GM12864 (cell line): ENCODE measurements at regions not wholly inside any gene's neighbourhood (a gene's known extent, or its start where the extent isn't known, plus 50 kb on each side); places are given as distances from the start of the nearest gene placed in this dataset.

Experiments used
- DNase-seq: peaks from one replicate; pipeline ENCODE4 v3.0.0-alpha.2; 2011; ENCODE audit warnings: low read depth
- H3K4me3 ChIP-seq: 2 replicates; pipeline ENCODE4 v1.5.1; 2011; ENCODE audit warnings: mild to moderate bottlenecking, low read depth, low read length, control low read depth
- CTCF ChIP-seq: IDR thresholded peaks from 2 replicates; pipeline ENCODE4 v1.5.1; 2011; ENCODE audit warnings: low read depth, mild to moderate bottlenecking, moderate library complexity, low read length, control low read depth, inconsistent platforms; ENCODE audit errors: missing control alignments

- no peak overlapping the region for H3K4me3 ChIP-seq
- no peak for TF ChIP-seq CTCF
- no peak for DNase-seq
Observed at GRCh38 chr7:133201470-133201869, 51.4 kb upstream of the EXOC4 start.

GRCh38 chr7:133202942-133203341 lies 49.9 kb upstream of the EXOC4 start:
- no peak for TF ChIP-seq CTCF

More at GRCh38 chr7:133202942-133203341, 49.9 kb upstream of the EXOC4 start:
- no peak for DNase-seq
- H3K4me3 ChIP-seq, result no peak overlapping the region
